ENCODE measurements at regions not wholly inside any gene's neighbourhood (a gene's known extent, or its start where the extent isn't known, plus 50 kb on each side); places are given as distances from the start of the nearest gene placed in this dataset.
"Not testable (repeated sequence)": the region's sequence is repeated elsewhere in the genome, so short reads cannot be mapped to it uniquely, and the experiment has no call there.

DNA sequence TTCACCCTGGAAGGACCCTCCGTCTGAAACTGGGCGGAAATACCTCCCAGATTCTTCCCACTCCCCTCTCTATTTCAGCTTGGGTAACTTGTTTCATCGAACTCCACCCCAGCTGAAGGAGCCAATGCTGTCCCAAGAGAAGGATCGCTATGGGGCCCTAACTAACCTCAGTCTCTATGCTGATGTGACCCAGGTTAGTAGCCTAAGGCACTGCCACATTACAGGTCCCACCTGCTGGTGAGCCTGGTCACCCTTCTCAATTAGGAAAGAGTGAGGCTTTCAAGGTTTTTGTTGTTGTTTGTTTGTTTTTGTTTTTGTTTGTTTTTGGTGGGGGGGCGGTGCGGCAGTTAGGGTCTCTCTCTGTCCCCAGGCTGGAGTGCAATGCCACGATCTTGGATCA lies 168.4 kb downstream of the OR2B2 start:
- Histone ChIP-seq H3K36me3 (ENCODE audit: control insufficient read depth, insufficient read depth, low read length) (no peaks in the 10 kb centered on the region), H3K27ac (ENCODE audit: insufficient read depth, low read length, poor library complexity, severe bottlenecking) (no peak overlapping the region), H3K4me3 (ENCODE audit: insufficient read depth, low read depth, low read length, poor library complexity, severe bottlenecking) (no peak overlapping the region), H3K27me3 (replicated peaks; ENCODE audit: control insufficient read depth, insufficient read depth, low read length, poor library complexity, severe bottlenecking) (peaks cover 8% of the 10 kb centered on the region), H3K9me3 (ENCODE audit: control insufficient read depth, low read length) (no peaks in the 10 kb centered on the region), H3K4me1 (ENCODE audit: control insufficient read depth, insufficient read depth, low read length, poor library complexity, severe bottlenecking) (no peaks in the 10 kb centered on the region)
- DNase-seq = no peak

DNA sequence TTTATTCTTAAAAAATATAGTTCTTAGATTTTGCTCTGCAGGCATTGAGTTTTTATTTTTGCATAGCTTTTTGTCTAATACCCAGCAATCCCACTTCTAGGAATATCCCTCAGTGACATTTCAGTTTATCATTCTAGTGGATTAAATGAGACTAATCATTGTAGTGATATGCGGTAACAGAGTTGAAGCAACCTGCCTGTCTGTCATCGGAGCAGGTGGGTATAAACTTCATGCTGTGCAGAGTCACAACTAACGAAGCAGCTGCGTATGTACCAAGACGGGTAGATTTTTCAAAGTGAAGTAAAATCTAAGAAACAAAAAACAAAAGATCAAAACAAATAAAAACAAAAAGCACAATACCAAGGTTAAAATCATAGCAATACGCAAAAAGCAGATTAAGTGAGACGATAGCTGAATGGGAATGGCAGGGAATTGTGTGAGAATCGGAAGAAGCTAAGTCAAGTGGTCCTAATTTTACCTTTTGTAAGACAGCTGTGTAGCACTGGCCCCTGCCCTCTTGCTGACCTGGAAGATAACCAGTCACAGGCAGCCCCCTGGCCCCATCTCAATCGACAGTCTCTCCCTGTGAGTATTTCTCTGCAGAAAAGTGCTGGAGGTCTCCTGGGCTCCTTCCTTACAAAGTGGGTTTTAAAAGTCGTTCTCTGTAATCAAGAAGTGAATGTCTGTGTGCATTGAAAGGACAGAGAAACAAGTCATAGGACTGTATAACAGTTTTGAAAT lies 169.2 kb downstream of the OR2B2 start:
- no peaks in the 10 kb centered on the region for H3K36me3 ChIP-seq (ENCODE audit: control insufficient read depth, insufficient read depth, low read length)
- no peak overlapping the region for H3K27ac ChIP-seq (ENCODE audit: insufficient read depth, low read length, poor library complexity, severe bottlenecking)
- DNase-seq = no peak
- peaks cover 8% of the 10 kb centered on the region for H3K27me3 ChIP-seq (replicated peaks; ENCODE audit: control insufficient read depth, insufficient read depth, low read length, poor library complexity, severe bottlenecking)
- H3K4me3 ChIP-seq (ENCODE audit: insufficient read depth, low read depth, low read length, poor library complexity, severe bottlenecking) = no peak overlapping the region
- H3K9me3 ChIP-seq (ENCODE audit: control insufficient read depth, low read length) = no peaks in the 10 kb centered on the region
- H3K4me1 ChIP-seq (ENCODE audit: control insufficient read depth, insufficient read depth, low read length, poor library complexity, severe bottlenecking) = no peaks in the 10 kb centered on the region

GRCh38 chr6:27739902-27740301 lies 172.3 kb downstream of the OR2B2 start:
- not testable (repeated sequence) for H3K27me3 ChIP-seq (replicated peaks; ENCODE audit: control insufficient read depth, insufficient read depth, low read length, poor library complexity, severe bottlenecking); H3K4me1 ChIP-seq (ENCODE audit: control insufficient read depth, insufficient read depth, low read length, poor library complexity, severe bottlenecking); H3K4me3 ChIP-seq (ENCODE audit: insufficient read depth, low read depth, low read length, poor library complexity, severe bottlenecking); DNase-seq; H3K9me3 ChIP-seq (ENCODE audit: control insufficient read depth, low read length); H3K27ac ChIP-seq (ENCODE audit: insufficient read depth, low read length, poor library complexity, severe bottlenecking); H3K36me3 ChIP-seq (ENCODE audit: control insufficient read depth, insufficient read depth, low read length)

DNA sequence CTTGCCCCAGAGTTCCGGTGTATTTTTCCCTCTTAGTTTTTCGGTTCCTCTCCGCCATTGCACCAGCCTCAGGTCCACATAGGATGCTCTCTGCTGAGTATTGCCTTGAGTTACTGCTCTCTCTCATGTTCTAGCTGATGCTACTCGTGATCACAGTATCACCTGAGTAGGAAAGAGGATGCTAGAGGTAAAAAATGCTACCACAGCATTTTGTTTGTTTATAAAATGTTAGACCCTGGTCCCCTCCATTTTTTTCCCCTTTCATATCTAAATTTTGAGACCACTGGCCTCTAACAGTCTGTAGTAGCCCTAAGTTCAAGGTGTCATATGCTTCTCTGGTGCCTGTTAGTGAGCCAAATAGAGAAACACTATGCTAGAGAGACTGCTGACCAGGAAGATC lies 175.5 kb downstream of the OR2B2 start:
- H3K4me3 ChIP-seq (ENCODE audit: insufficient read depth, low read depth, low read length, poor library complexity, severe bottlenecking) = no peak overlapping the region
- no peaks in the 10 kb centered on the region for H3K27me3 ChIP-seq (replicated peaks; ENCODE audit: control insufficient read depth, insufficient read depth, low read length, poor library complexity, severe bottlenecking)
- no peaks in the 10 kb centered on the region for H3K36me3 ChIP-seq (ENCODE audit: control insufficient read depth, insufficient read depth, low read length)

DNA sequence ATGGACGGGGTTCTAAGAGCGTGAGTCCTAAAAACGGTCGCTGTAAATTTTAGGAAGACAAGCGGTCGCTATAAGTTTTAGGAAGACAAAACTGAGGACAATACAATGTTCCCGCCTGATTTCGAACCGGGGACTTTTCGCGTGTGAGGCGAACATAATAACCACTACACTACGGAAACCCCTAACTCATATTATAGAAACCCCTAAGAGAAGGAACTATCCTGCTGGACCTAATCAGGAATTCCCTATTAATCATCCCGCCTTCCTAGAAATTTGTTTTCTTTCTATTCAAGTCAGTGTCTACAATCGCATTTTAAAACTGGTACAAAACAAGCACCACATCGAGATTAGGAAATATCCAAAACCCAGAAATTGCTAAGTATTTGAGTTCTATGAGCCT lies 183.8 kb downstream of the OR2B2 start:
- no peaks in the 10 kb centered on the region for H3K36me3 ChIP-seq (ENCODE audit: control insufficient read depth, insufficient read depth, low read length)
- peaks cover 8% of the 10 kb centered on the region for H3K27me3 ChIP-seq (replicated peaks; ENCODE audit: control insufficient read depth, insufficient read depth, low read length, poor library complexity, severe bottlenecking)
- H3K27ac ChIP-seq (ENCODE audit: insufficient read depth, low read length, poor library complexity, severe bottlenecking) = no peak overlapping the region
- H3K4me3 ChIP-seq (ENCODE audit: insufficient read depth, low read depth, low read length, poor library complexity, severe bottlenecking) = no peak overlapping the region
- H3K9me3 ChIP-seq (ENCODE audit: control insufficient read depth, low read length) = no peaks in the 10 kb centered on the region
- H3K4me1 ChIP-seq (ENCODE audit: control insufficient read depth, insufficient read depth, low read length, poor library complexity, severe bottlenecking) = no peaks in the 10 kb centered on the region
- no peak for DNase-seq

More for the DNA sequence above, 175.5 kb downstream of the OR2B2 start:
- DNase-seq = no peak
- Histone ChIP-seq H3K4me1 (ENCODE audit: control insufficient read depth, insufficient read depth, low read length, poor library complexity, severe bottlenecking) (no peaks in the 10 kb centered on the region), H3K9me3 (ENCODE audit: control insufficient read depth, low read length) (no peaks in the 10 kb centered on the region), H3K27ac (ENCODE audit: insufficient read depth, low read length, poor library complexity, severe bottlenecking) (no peak overlapping the region)

GRCh38 chr6:27726619-27727023 lies 185.6 kb downstream of the OR2B2 start:
- Histone ChIP-seq H3K27ac (ENCODE audit: insufficient read depth, low read length, poor library complexity, severe bottlenecking) (no peak overlapping the region), H3K4me3 (ENCODE audit: insufficient read depth, low read depth, low read length, poor library complexity, severe bottlenecking) (no peak overlapping the region), H3K27me3 (replicated peaks; ENCODE audit: control insufficient read depth, insufficient read depth, low read length, poor library complexity, severe bottlenecking) (peaks cover 11% of the 10 kb centered on the region), H3K9me3 (ENCODE audit: control insufficient read depth, low read length) (no peaks in the 10 kb centered on the region), H3K36me3 (ENCODE audit: control insufficient read depth, insufficient read depth, low read length) (no peaks in the 10 kb centered on the region), H3K4me1 (ENCODE audit: control insufficient read depth, insufficient read depth, low read length, poor library complexity, severe bottlenecking) (no peaks in the 10 kb centered on the region)
- DNase-seq = no peak

DNA sequence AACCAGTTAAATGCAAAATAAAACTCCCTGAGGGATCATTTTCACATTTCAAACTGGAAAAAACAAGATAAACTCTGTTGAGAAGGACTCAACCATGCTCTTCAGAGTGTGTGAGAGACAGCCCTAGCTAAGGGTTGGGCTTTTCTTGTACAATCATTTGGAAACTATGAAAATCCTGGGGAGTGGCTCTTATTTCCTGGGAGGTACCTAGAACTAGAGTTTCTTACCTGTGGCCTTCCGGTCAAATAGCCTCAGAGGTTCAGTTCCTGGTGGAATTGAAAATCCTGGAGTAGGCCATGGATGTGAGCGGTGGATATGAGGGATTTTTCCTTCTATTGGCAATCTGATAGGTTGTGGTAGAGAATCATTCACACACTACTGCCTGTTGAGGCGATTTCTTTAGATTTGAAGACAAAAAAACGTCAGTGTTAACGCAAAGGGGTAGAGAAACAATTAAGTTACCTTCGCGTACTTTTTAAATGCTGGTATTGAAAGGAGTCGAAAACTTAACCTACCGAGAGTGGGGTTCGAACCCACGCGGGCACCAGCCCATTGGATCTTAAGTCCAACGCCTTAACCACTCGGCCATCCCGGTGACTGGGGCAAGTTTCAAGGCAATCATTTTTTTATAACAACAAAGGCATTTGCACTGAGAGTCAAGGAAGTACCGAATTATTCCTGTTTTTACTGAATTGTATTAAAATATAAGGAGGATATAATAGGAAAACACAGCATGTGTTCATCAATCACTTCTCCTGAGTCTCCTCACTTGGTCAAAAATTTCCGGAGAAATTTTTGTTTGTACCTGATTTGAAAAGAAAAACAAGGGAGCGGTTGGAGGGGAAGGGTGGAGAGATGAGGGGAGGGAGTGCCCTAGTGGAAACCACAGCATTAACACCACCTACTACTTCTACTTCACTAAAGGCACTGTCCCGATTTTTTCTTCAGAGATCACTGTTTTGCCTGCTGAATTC lies 191.3 kb downstream of the OR2B2 start:
- no peak for DNase-seq
- Histone ChIP-seq H3K4me1 (ENCODE audit: control insufficient read depth, insufficient read depth, low read length, poor library complexity, severe bottlenecking) (no peaks in the 10 kb centered on the region), H3K27me3 (replicated peaks; ENCODE audit: control insufficient read depth, insufficient read depth, low read length, poor library complexity, severe bottlenecking) (peaks cover 6% of the 10 kb centered on the region), H3K4me3 (ENCODE audit: insufficient read depth, low read depth, low read length, poor library complexity, severe bottlenecking) (no peak overlapping the region), H3K9me3 (ENCODE audit: control insufficient read depth, low read length) (no peaks in the 10 kb centered on the region), H3K27ac (ENCODE audit: insufficient read depth, low read length, poor library complexity, severe bottlenecking) (no peak overlapping the region), H3K36me3 (ENCODE audit: control insufficient read depth, insufficient read depth, low read length) (no peaks in the 10 kb centered on the region)

DNA sequence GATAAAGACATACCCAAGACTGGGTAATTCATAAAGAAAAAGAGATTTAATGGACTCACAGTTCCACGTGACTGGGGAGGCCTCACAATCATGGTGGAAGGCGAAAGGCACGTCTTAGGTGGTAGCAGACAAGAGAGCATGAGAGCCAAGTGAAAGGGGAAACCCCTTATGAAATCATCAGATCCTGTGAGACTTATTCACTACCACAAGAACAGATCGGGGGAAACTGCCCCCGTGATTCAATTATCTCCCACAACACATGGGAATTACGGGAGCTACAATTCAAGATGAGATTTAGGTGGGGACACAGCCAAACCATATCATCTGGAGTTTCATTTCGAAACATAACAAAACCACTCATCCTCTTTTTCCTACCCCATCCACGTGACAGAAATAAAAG lies 193.2 kb downstream of the OR2B2 start:
- not testable (repeated sequence) for DNase-seq; H3K27ac ChIP-seq (ENCODE audit: insufficient read depth, low read length, poor library complexity, severe bottlenecking)

DNA sequence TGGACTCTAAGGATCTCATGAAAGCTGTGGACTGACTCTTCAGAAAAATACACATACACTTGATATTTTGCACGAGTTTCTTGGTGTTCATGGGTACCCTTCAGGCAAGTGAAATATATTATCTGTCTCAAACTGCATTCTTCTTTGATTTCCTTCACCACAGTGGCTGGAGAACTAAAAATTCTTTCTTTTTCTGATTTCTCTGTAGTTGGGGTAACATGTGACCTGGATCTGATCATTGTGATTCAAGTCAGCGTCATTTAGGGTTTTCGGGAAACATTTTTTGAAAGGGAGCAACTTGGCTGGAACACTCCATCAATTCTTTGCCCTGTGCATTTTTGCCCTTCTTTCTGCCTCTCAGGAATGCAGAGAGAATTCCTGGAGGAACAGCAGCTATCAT lies 205.8 kb downstream of the OR2B2 start:
- H3K4me1 ChIP-seq (ENCODE audit: control insufficient read depth, insufficient read depth, low read length, poor library complexity, severe bottlenecking) = no peaks in the 10 kb centered on the region
- H3K36me3 ChIP-seq (ENCODE audit: control insufficient read depth, insufficient read depth, low read length) = peaks cover 11% of the 10 kb centered on the region
- H3K27me3 ChIP-seq (replicated peaks; ENCODE audit: control insufficient read depth, insufficient read depth, low read length, poor library complexity, severe bottlenecking) = no peaks in the 10 kb centered on the region
- H3K27ac ChIP-seq (ENCODE audit: insufficient read depth, low read length, poor library complexity, severe bottlenecking) = no peak overlapping the region
- H3K4me3 ChIP-seq (ENCODE audit: insufficient read depth, low read depth, low read length, poor library complexity, severe bottlenecking) = no peak overlapping the region
- DNase-seq = no peak
- H3K9me3 ChIP-seq (ENCODE audit: control insufficient read depth, low read length) = no peaks in the 10 kb centered on the region

More for the DNA sequence above, 193.2 kb downstream of the OR2B2 start:
- not testable (repeated sequence) for H3K27me3 ChIP-seq (replicated peaks; ENCODE audit: control insufficient read depth, insufficient read depth, low read length, poor library complexity, severe bottlenecking); H3K9me3 ChIP-seq (ENCODE audit: control insufficient read depth, low read length); H3K4me1 ChIP-seq (ENCODE audit: control insufficient read depth, insufficient read depth, low read length, poor library complexity, severe bottlenecking); H3K36me3 ChIP-seq (ENCODE audit: control insufficient read depth, insufficient read depth, low read length); H3K4me3 ChIP-seq (ENCODE audit: insufficient read depth, low read depth, low read length, poor library complexity, severe bottlenecking)

- no peaks in the 10 kb centered on the region for H3K4me1 ChIP-seq (ENCODE audit: control insufficient read depth, insufficient read depth, low read length, poor library complexity, severe bottlenecking)
- peaks cover 4% of the 10 kb centered on the region for H3K36me3 ChIP-seq (ENCODE audit: control insufficient read depth, insufficient read depth, low read length)
- H3K4me3 ChIP-seq (ENCODE audit: insufficient read depth, low read depth, low read length, poor library complexity, severe bottlenecking) = no peak overlapping the region
- H3K9me3 ChIP-seq (ENCODE audit: control insufficient read depth, low read length) = no peaks in the 10 kb centered on the region
- H3K27ac ChIP-seq (ENCODE audit: insufficient read depth, low read length, poor library complexity, severe bottlenecking) = no peak overlapping the region
- H3K27me3 ChIP-seq (replicated peaks; ENCODE audit: control insufficient read depth, insufficient read depth, low read length, poor library complexity, severe bottlenecking) = no peaks in the 10 kb centered on the region
- no peak for DNase-seq
Measured at GRCh38 chr6:27700337-27700736, 211.9 kb downstream of the OR2B2 start.

Data from effector memory CD4-positive, alpha-beta T cell (primary cell).